ENCODE measurements at regions not wholly inside any gene's neighbourhood (a gene's known extent, or its start where the extent isn't known, plus 50 kb on each side); places are given as distances from the start of the nearest gene placed in this dataset.

GRCh38 chr1:183720028-183720427, 66.9 kb upstream of the APOBEC4 start:
- TF ChIP-seq, protein P1, sequence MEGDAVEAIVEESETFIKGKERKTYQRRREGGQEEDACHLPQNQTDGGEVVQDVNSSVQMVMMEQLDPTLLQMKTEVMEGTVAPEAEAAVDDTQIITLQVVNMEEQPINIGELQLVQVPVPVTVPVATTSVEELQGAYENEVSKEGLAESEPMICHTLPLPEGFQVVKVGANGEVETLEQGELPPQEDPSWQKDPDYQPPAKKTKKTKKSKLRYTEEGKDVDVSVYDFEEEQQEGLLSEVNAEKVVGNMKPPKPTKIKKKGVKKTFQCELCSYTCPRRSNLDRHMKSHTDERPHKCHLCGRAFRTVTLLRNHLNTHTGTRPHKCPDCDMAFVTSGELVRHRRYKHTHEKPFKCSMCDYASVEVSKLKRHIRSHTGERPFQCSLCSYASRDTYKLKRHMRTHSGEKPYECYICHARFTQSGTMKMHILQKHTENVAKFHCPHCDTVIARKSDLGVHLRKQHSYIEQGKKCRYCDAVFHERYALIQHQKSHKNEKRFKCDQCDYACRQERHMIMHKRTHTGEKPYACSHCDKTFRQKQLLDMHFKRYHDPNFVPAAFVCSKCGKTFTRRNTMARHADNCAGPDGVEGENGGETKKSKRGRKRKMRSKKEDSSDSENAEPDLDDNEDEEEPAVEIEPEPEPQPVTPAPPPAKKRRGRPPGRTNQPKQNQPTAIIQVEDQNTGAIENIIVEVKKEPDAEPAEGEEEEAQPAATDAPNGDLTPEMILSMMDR (IDR thresholded peaks at IDR 0.05; ENCODE audit: low read depth, low read length, missing input control) = no peak
- TF ChIP-seq NR2F2 (IDR thresholded peaks at IDR 0.05) = no peak
- no peak for TF ChIP-seq YY1 (IDR thresholded peaks at IDR 0.05)
- TF ChIP-seq MAX (IDR thresholded peaks at IDR 0.05) = no peak
- no peak for TF ChIP-seq FOXA1 (IDR thresholded peaks at IDR 0.05)
- TF ChIP-seq RAD21 (IDR thresholded peaks at IDR 0.05) = no peak

Data from liver (tissue), 3 donors.